22Rv1 (cell line): ENCODE measurements at regions not wholly inside any gene's neighbourhood (a gene's known extent, or its start where the extent isn't known, plus 50 kb on each side); places are given as distances from the start of the nearest gene placed in this dataset.

Experiments used
- ZFX ChIP-seq: fragments of 450-650 bp; IDR thresholded peaks from 2 replicates; pipeline ENCODE4 v1.6.1; 2017; ENCODE audit warnings: antibody characterized with exemption, borderline replicate concordance
- TF ChIP-seq, protein P1 (sequence below): fragments of 450-650 bp; IDR thresholded peaks from 2 replicates; pipeline ENCODE4 v1.5.1; 2017; ENCODE audit warnings: mild to moderate bottlenecking

DNA sequence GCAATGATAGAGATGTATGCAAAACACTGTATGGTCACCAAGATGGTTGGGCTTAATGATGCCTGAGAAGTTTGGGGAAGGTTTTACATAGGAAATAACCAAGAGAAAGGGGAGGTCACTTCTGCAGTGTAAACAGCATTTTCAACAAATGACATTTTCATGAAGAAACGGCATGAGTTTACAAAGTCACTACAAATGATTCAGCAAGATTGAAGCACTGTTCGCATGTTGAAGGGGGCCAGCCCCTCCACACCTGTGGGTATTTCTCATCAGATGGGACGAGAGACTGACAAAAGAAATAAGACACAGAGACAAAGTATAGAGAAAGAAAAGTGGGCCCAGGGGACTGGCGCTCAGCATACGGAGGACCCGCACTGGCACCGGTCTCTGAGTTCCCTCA lies 234.1 kb upstream of the POGK start:
- TF ChIP-seq, protein P1, sequence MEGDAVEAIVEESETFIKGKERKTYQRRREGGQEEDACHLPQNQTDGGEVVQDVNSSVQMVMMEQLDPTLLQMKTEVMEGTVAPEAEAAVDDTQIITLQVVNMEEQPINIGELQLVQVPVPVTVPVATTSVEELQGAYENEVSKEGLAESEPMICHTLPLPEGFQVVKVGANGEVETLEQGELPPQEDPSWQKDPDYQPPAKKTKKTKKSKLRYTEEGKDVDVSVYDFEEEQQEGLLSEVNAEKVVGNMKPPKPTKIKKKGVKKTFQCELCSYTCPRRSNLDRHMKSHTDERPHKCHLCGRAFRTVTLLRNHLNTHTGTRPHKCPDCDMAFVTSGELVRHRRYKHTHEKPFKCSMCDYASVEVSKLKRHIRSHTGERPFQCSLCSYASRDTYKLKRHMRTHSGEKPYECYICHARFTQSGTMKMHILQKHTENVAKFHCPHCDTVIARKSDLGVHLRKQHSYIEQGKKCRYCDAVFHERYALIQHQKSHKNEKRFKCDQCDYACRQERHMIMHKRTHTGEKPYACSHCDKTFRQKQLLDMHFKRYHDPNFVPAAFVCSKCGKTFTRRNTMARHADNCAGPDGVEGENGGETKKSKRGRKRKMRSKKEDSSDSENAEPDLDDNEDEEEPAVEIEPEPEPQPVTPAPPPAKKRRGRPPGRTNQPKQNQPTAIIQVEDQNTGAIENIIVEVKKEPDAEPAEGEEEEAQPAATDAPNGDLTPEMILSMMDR, result no peak
- TF ChIP-seq ZFX, result no peak
